Loucy (cell line): ENCODE measurements at regions not wholly inside any gene's neighbourhood (a gene's known extent, or its start where the extent isn't known, plus 50 kb on each side); places are given as distances from the start of the nearest gene placed in this dataset.

ENCODE experiments used
- H2AFZ ChIP-seq: fragments of 200-600 bp; sonication (generic); 2 replicates; pipeline ENCODE4 v1.6.0; 2016; ENCODE audit warnings: antibody characterized with exemption, mild to moderate bottlenecking, low read length, moderate library complexity
- H3F3A ChIP-seq: fragments of 200-600 bp; 2 replicates; pipeline ENCODE4 v1.6.0; 2016; ENCODE audit warnings: antibody characterized with exemption, low read depth, mild to moderate bottlenecking
- H3K27me3 ChIP-seq: fragments of 200-600 bp; sonication (generic); 2 replicates; pipeline ENCODE4 v1.6.1; 2014; ENCODE audit warnings: low read length, mild to moderate bottlenecking; ENCODE audit not compliant: insufficient read depth, poor library complexity, severe bottlenecking
- H3K36me3 ChIP-seq: fragments of 200-600 bp; sonication (generic); 2 replicates; pipeline ENCODE4 v1.6.1; 2016; ENCODE audit warnings: low read length; ENCODE audit not compliant: insufficient read depth
- H3K4me1 ChIP-seq: fragments of 200-600 bp; sonication (generic); 2 replicates; pipeline ENCODE4 v1.5.1; 2014; ENCODE audit warnings: low read length, mild to moderate bottlenecking; ENCODE audit not compliant: insufficient read depth, poor library complexity, severe bottlenecking
- H3K4me2 ChIP-seq: fragments of 200-600 bp; sonication (generic); 2 replicates; pipeline ENCODE4 v1.6.0; 2014; ENCODE audit warnings: antibody characterized with exemption, low read length, low read depth, mild to moderate bottlenecking; ENCODE audit not compliant: poor library complexity, severe bottlenecking
- H3K4me3 ChIP-seq: fragments of 200-600 bp; sonication (generic); 2 replicates; pipeline ENCODE4 v1.5.1; 2014; ENCODE audit warnings: low read length, mild to moderate bottlenecking, mixed read lengths; ENCODE audit not compliant: poor library complexity, severe bottlenecking
- H3K79me2 ChIP-seq: fragments of 200-600 bp; sonication (generic); 2 replicates; pipeline ENCODE4 v1.6.1; 2014; ENCODE audit warnings: low read length; ENCODE audit not compliant: insufficient read depth
- H3K9ac ChIP-seq: fragments of 200-600 bp; sonication (generic); 2 replicates; pipeline ENCODE4 v1.6.0; 2014; ENCODE audit warnings: mild to moderate bottlenecking, low read depth, low read length, moderate library complexity; ENCODE audit not compliant: poor library complexity, severe bottlenecking
- H3K9me2 ChIP-seq: fragments of 200-600 bp; sonication (generic); replicated peaks from 2 replicates; pipeline ENCODE4 v1.6.1; 2016; ENCODE audit warnings: low read depth, low read length, mixed read lengths
- H3K9me3 ChIP-seq: fragments of 200-600 bp; sonication (generic); 2 replicates; pipeline ENCODE4 v1.6.1; 2014; ENCODE audit warnings: mild to moderate bottlenecking, antibody characterized with exemption, low read length, low read depth; ENCODE audit not compliant: insufficient read depth
- H4K20me1 ChIP-seq: fragments of 200-600 bp; sonication (generic); 2 replicates; pipeline ENCODE4 v1.6.0; 2014; ENCODE audit warnings: antibody characterized with exemption, low read length, mild to moderate bottlenecking; ENCODE audit not compliant: insufficient read depth, poor library complexity, severe bottlenecking
- EZH2phosphoT487 ChIP-seq: fragments of 200-600 bp; IDR thresholded peaks from 2 replicates; pipeline ENCODE4 v1.6.1; 2018; ENCODE audit warnings: antibody characterized with exemption, mild to moderate bottlenecking, moderate library complexity, borderline replicate concordance
- TF ChIP-seq, protein P1 (sequence below): fragments of 200-600 bp; sonication (generic); conservative IDR thresholded peaks from 2 replicates; pipeline ENCODE4 v1.5.1; 2014; ENCODE audit warnings: mild to moderate bottlenecking, antibody characterized with exemption, low read length

DNA sequence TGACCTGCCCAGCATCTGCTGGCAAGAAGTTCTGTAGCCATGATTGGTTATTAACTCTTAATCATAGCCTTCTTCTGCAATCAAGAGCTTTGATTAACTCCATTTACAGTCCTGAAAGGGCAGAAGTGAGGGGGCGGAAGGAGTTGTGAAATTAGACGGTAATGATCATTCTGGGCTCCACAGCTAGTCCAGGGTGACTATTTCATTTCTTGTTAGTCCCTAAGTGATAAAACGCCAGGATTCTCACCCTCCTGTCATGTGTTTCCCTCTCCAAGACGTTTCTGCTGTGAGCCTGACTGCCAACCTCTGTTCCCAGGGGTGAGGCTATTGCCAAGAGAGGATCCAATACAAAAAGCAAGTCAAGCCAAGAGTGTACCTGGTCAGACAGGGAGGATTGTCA is 155.9 kb upstream of the IPO5 start:
- Histone ChIP-seq H4K20me1 (no peaks in the 10 kb centered on the region), H3F3A (no peaks in the 10 kb centered on the region), H3K4me3 (no peak overlapping the region), H3K4me1 (no peaks in the 10 kb centered on the region), H3K9ac (no peak overlapping the region), H3K79me2 (no peaks in the 10 kb centered on the region), H3K27me3 (no peaks in the 10 kb centered on the region), H3K4me2 (no peak overlapping the region), H3K9me3 (peaks cover 4% of the 10 kb centered on the region; the same call in 1 of the 2 replicates), H3K9me2 (no peaks in the 10 kb centered on the region), H3K36me3 (no peaks in the 10 kb centered on the region), H2AFZ (no peak overlapping the region)
- TF ChIP-seq, protein P1, sequence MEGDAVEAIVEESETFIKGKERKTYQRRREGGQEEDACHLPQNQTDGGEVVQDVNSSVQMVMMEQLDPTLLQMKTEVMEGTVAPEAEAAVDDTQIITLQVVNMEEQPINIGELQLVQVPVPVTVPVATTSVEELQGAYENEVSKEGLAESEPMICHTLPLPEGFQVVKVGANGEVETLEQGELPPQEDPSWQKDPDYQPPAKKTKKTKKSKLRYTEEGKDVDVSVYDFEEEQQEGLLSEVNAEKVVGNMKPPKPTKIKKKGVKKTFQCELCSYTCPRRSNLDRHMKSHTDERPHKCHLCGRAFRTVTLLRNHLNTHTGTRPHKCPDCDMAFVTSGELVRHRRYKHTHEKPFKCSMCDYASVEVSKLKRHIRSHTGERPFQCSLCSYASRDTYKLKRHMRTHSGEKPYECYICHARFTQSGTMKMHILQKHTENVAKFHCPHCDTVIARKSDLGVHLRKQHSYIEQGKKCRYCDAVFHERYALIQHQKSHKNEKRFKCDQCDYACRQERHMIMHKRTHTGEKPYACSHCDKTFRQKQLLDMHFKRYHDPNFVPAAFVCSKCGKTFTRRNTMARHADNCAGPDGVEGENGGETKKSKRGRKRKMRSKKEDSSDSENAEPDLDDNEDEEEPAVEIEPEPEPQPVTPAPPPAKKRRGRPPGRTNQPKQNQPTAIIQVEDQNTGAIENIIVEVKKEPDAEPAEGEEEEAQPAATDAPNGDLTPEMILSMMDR = no peak
- TF ChIP-seq EZH2phosphoT487 = no peak

DNA sequence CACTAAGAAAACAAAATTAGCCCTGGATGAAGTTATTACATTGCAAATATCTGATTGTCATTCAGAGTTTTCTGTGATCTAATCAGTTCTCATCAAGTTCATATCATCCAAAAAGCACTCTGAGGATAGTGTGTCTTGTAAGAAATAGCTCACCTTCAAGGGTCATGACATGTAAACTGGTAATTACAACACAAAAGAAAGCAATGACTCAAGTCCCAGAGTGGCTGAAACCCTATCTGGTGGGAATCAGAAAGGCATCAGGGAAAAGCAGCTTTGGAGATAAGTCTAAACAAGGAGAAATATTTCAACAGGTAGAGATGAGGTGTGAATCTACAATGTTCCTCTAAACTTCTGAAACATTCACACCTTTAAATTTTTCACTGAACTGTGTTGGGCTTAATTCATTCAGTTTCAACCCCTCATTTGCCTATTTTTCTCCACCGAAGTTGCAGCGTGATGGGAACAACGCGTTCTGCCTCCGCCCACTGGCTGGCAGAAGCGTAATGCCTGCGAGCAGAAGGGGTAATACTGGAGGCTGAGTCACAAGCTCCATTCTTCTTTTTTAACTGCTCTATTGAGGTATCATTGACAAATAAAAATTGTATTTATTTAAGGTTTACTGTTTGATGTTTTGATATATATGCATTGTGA is 155.2 kb upstream of the IPO5 start:
- H2AFZ ChIP-seq = no peak overlapping the region
- H3K4me2 ChIP-seq = no peak overlapping the region
- no peaks in the 10 kb centered on the region for H3K79me2 ChIP-seq
- no peaks in the 10 kb centered on the region for H3F3A ChIP-seq
- no peaks in the 10 kb centered on the region for H3K9me2 ChIP-seq
- H3K4me3 ChIP-seq = no peak overlapping the region
- TF ChIP-seq, protein P1 = no peak
- TF ChIP-seq EZH2phosphoT487 = no peak
- peaks cover 4% of the 10 kb centered on the region; the same call in 1 of the 2 replicates for H3K9me3 ChIP-seq
- H3K4me1 ChIP-seq = no peaks in the 10 kb centered on the region
- no peaks in the 10 kb centered on the region for H3K36me3 ChIP-seq
- H3K27me3 ChIP-seq = no peaks in the 10 kb centered on the region
- no peak overlapping the region for H3K9ac ChIP-seq
- H4K20me1 ChIP-seq = no peaks in the 10 kb centered on the region

DNA sequence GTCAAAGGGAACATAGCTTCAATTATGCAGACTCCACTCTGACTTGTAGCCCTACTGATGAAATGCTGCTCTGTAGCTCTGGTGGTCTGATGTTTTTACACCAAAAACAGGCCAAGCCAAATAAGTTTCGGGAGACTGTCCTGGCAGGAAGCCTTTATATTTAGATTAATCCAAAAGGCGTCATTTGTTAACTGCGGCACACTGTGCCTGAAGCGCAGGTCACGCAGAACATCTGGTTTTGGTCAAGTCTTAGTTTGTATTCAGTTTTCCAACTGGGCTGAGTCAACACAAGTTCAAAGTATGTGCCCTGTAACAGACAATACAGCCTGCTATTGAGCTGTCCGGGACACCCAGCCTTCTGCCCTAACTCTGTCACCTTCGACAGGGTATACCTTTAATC is 154.6 kb upstream of the IPO5 start:
- no peak overlapping the region for H3K9ac ChIP-seq

More for the DNA sequence above, 154.6 kb upstream of the IPO5 start:
- Histone ChIP-seq H3K36me3 (no peaks in the 10 kb centered on the region), H3K9me2 (no peaks in the 10 kb centered on the region), H4K20me1 (no peaks in the 10 kb centered on the region), H3K79me2 (no peaks in the 10 kb centered on the region), H2AFZ (no peak overlapping the region), H3K27me3 (no peaks in the 10 kb centered on the region), H3F3A (no peaks in the 10 kb centered on the region), H3K4me1 (no peaks in the 10 kb centered on the region), H3K9me3 (peaks cover 4% of the 10 kb centered on the region; the same call in 1 of the 2 replicates), H3K4me2 (no peak overlapping the region), H3K4me3 (no peak overlapping the region)
- TF ChIP-seq EZH2phosphoT487 = no peak
- TF ChIP-seq, protein P1 = no peak
